ENCODE measurements at regions not wholly inside any gene's neighbourhood (a gene's known extent, or its start where the extent isn't known, plus 50 kb on each side); places are given as distances from the start of the nearest gene placed in this dataset.

DNA sequence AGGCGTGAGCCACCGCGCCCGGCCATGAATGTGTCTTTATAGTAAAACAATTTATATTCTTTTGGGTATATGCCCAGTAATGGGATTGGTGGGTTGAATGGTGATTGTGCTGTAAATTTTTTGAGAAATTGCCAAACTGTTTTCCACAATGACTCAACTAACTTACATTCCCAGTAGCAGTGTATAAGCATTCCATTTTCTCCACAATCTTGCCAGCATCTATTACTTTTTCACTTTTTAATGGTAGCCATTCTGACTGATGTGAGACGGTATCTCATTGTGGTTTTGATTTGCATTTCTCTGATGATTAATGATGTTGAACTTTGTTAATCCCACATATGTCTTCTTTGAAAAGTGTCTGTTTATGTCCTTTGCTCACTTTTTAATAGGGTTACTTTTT is 1187.9 kb downstream of the XPNPEP1 start:
- TF ChIP-seq FOXM1 (IDR thresholded peaks at IDR 0.05; ENCODE audit: borderline replicate concordance) (no peak), SP1 (IDR thresholded peaks at IDR 0.05) (no peak), TARDBP (IDR thresholded peaks at IDR 0.05) (no peak), ZNF384 (IDR thresholded peaks at IDR 0.05) (no peak), FOXA1 (IDR thresholded peaks at IDR 0.05) (no peak), CTBP1 (IDR thresholded peaks at IDR 0.05; ENCODE audit: borderline replicate concordance) (no peak), NFRKB (IDR thresholded peaks at IDR 0.05) (no peak)

All from HEK293T (cell line).